SK-N-SH (cell line): ENCODE measurements at regions not wholly inside any gene's neighbourhood (a gene's known extent, or its start where the extent isn't known, plus 50 kb on each side); places are given as distances from the start of the nearest gene placed in this dataset.

Experiments
- CTCF ChIA-PET: fragments of 300-600, 350-600 bp; formaldehyde crosslinking; extraction: SDS; loops from one replicate; lab custom pipeline; 2021; lab: Yijun Ruan, JAX
- POLR2A ChIA-PET: fragments of 350-600 bp; sonication (Branson Sonifier 250); formaldehyde crosslinking; extraction: SDS; loops from one replicate; lab custom pipeline; 2020; ENCODE audit warnings: antibody characterized with exemption, inconsistent platforms; lab: Yijun Ruan, JAX
- DNase-seq: peaks from one replicate; pipeline ENCODE4 v3.0.0; 2012
- H2AFZ ChIP-seq: fragments of 200-600 bp; sonication (generic); 2 replicates; pipeline ENCODE4 v1.8.1; 2016; ENCODE audit warnings: antibody characterized with exemption, mild to moderate bottlenecking, low read depth
- H3F3A ChIP-seq: fragments of 200-600 bp; sonication (generic); replicated peaks from 2 replicates; pipeline ENCODE3; 2016; ENCODE audit warnings: antibody characterized with exemption, mild to moderate bottlenecking; ENCODE audit not compliant: insufficient read depth
- H3K27ac ChIP-seq, 2 experiments: fragments of 200-500 bp in 1 of 2; fragments of 200-600 bp in 1 of 2; sonication (Bioruptor generic) in 1 of 2; sonication (generic), shearing (Covaris generic) in 1 of 2; 2 replicates each; pipeline versions ENCODE4 v1.5.1 to v1.6.1; 2014 to 2016; ENCODE audit warnings: low read depth in 2 of 2, inconsistent platforms in 1 of 2, low read length in 1 of 2, mild to moderate bottlenecking in 1 of 2, mixed read lengths in 1 of 2
- H3K27me3 ChIP-seq: fragments of 200-600 bp; sonication (generic), shearing (Covaris generic); 2 replicates; pipeline ENCODE4 v1.6.1; 2016; ENCODE audit warnings: mixed run types; ENCODE audit not compliant: insufficient read depth
- H3K36me3 ChIP-seq, 2 experiments: fragments of 200-500 bp in 1 of 2; fragments of 200-600 bp in 1 of 2; sonication (Bioruptor generic) in 1 of 2; sonication (generic) in 1 of 2; replicated peaks in 1 of 2; 2 replicates each; pipeline versions ENCODE3 to v1.5.1; 2014 to 2016; ENCODE audit warnings: low read length in 1 of 2, mild to moderate bottlenecking in 1 of 2; ENCODE audit not compliant: insufficient read depth in 2 of 2, control insufficient read depth in 1 of 2
- H3K4me1 ChIP-seq, 2 experiments: fragments of 200-500 bp in 1 of 2; fragments of 200-600 bp in 1 of 2; sonication (Bioruptor generic) in 1 of 2; sonication (generic), shearing (Covaris generic) in 1 of 2; 2 replicates each; pipeline versions ENCODE4 v1.5.1 to v1.6.1; 2014 to 2016; ENCODE audit warnings: low read depth in 1 of 2, low read length in 1 of 2, mixed run types in 1 of 2; ENCODE audit not compliant: insufficient read depth in 2 of 2, control insufficient read depth in 1 of 2
- H3K4me2 ChIP-seq: fragments of 200-600 bp; sonication (generic), shearing (Covaris generic); 2 replicates; pipeline ENCODE4 v1.6.1; 2017; ENCODE audit warnings: mixed run types
- H3K4me3 ChIP-seq, 2 experiments: fragments of 200-500 bp in 1 of 2; fragments of 200-600 bp in 1 of 2; sonication (Bioruptor generic) in 1 of 2; sonication (generic), shearing (Covaris generic) in 1 of 2; 2 replicates each; pipeline versions ENCODE4 v1.5.1 to v1.8.1; 2014 to 2016; ENCODE audit warnings: low read depth in 2 of 2, inconsistent platforms in 1 of 2, low read length in 1 of 2, mild to moderate bottlenecking in 1 of 2, mixed read lengths in 1 of 2, moderate library complexity in 1 of 2
- H3K79me2 ChIP-seq: fragments of 200-600 bp; sonication (generic); 2 replicates; pipeline ENCODE4 v1.8.1; 2017; ENCODE audit warnings: mild to moderate bottlenecking; ENCODE audit not compliant: insufficient read depth
- H3K9ac ChIP-seq: fragments of 200-600 bp; sonication (generic); 2 replicates; pipeline ENCODE4 v1.6.1; 2017; ENCODE audit warnings: mixed run types
- H3K9me2 ChIP-seq: fragments of 200-600 bp; sonication (generic); 2 replicates; pipeline ENCODE4 v1.6.1; 2017; ENCODE audit warnings: mixed run types
- H3K9me3 ChIP-seq: fragments of 200-600 bp; sonication (generic); 2 replicates; pipeline ENCODE4 v1.6.1; 2017; ENCODE audit warnings: mixed run types, mild to moderate bottlenecking, moderate library complexity
- H4K20me1 ChIP-seq: fragments of 200-600 bp; sonication (generic); 2 replicates; pipeline ENCODE4 v1.6.1; 2017; ENCODE audit warnings: mild to moderate bottlenecking, mixed run types; ENCODE audit not compliant: insufficient read depth
- CHD2 ChIP-seq: fragments of 150-350 bp; IDR thresholded peaks from 2 replicates; pipeline ENCODE4 v1.6.1; 2018; ENCODE audit warnings: low read length; ENCODE audit not compliant: partially characterized antibody
- FOXM1 ChIP-seq: IDR thresholded peaks from 2 replicates; pipeline ENCODE4 v1.4.0; 2012; ENCODE audit warnings: low read depth, mild to moderate bottlenecking
- MEF2A ChIP-seq: IDR thresholded peaks from 2 replicates; pipeline ENCODE4 v1.4.0; 2012; ENCODE audit warnings: low read depth, borderline replicate concordance
- MXI1 ChIP-seq: IDR thresholded peaks from 2 replicates; pipeline ENCODE4 v1.6.1; 2012; ENCODE audit warnings: mild to moderate bottlenecking, low read depth, low read length, improper control_type of control experiment
- NRF1 ChIP-seq: IDR thresholded peaks from 2 replicates; pipeline ENCODE4 v1.6.1; 2012; ENCODE audit warnings: low read depth, mild to moderate bottlenecking, low read length
- POLR2AphosphoS5 ChIP-seq: IDR thresholded peaks from 2 replicates; pipeline ENCODE4 v1.6.1; 2012; ENCODE audit warnings: low read depth, low read length
- RAD21 ChIP-seq: IDR thresholded peaks from 2 replicates; pipeline ENCODE4 v1.6.1; 2012; ENCODE audit warnings: mild to moderate bottlenecking, low read length
- RCOR1 ChIP-seq: fragments of 150-350 bp; IDR thresholded peaks from 2 replicates; pipeline ENCODE4 v1.6.1; 2017; ENCODE audit warnings: antibody characterized with exemption, low read length
- TAF1 ChIP-seq: IDR thresholded peaks from 2 replicates; pipeline ENCODE4 v1.6.1; 2012; ENCODE audit warnings: low read depth, mild to moderate bottlenecking, low read length, moderate library complexity, borderline replicate concordance
- TCF12 ChIP-seq: IDR thresholded peaks from 2 replicates; pipeline ENCODE4 v1.4.0; 2012
- TEAD4 ChIP-seq: IDR thresholded peaks from 2 replicates; pipeline ENCODE4 v1.4.0; 2012; ENCODE audit warnings: mild to moderate bottlenecking, borderline replicate concordance; ENCODE audit not compliant: insufficient read depth
- YY1 ChIP-seq: IDR thresholded peaks from 2 replicates; pipeline ENCODE4 v1.4.0; 2012; ENCODE audit warnings: low read depth, mild to moderate bottlenecking
- WGBS: methylation state at CpG from one replicate; pipeline ENCODE4 v1.1.6; 2017; ENCODE audit warnings: low lambda C conversion rate; 5-methylcytosine and 5-hydroxymethylcytosine counted together
- TF ChIP-seq, protein P1 (sequence below): IDR thresholded peaks from 2 replicates; pipeline ENCODE4 v1.6.1; 2012; ENCODE audit warnings: mild to moderate bottlenecking, low read depth, low read length, moderate library complexity

DNA sequence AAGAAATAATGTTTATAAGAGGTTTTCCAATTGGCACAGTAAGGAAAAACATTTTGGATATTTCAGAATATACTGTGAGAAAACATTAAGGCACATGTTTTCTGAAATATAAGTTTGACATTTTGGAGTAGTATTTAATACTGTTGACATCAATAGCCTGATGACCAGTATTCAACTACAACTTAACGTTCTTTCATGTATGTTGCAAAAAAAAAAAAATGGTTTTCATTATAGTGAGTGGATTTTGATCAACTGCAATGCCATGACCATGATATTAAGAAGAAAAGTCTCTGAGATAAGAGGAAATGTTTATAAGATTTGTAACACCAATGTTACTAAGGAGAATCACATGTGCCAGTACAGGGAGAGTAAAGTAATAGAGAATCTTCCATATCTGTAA lies 252.8 kb upstream of the RORA start:
- Histone ChIP-seq H3K79me2 (no peaks in the 10 kb centered on the region), H3K9me3 (no peaks in the 10 kb centered on the region), H3K4me2 (no peak overlapping the region), H3K4me3 (no peak overlapping the region), H3K9me2 (no peaks in the 10 kb centered on the region), H2AFZ (no peak overlapping the region), H3F3A (no peaks in the 10 kb centered on the region), H3K27ac (no peak overlapping the region), H3K9ac (no peak overlapping the region), H4K20me1 (no peaks in the 10 kb centered on the region), H3K4me1 (no peaks in the 10 kb centered on the region), H3K27me3 (no peaks in the 10 kb centered on the region), H3K36me3 (no peaks in the 10 kb centered on the region)
- CTCF ChIA-PET: interaction anchor here (1.5 kb wide), 1 partner anchor 9 kb away, joined by 3 read pairs; no protein-coding TSS in a partner anchor
- POLR2A ChIA-PET: no interaction called here
- TF ChIP-seq TCF12: no peak
- no peak for TF ChIP-seq RAD21
- no peak for TF ChIP-seq TEAD4
- TF ChIP-seq YY1: no peak
- DNase-seq: no peak
- 48% methylated on average over 1 of the region's 1 CpG for WGBS

DNA sequence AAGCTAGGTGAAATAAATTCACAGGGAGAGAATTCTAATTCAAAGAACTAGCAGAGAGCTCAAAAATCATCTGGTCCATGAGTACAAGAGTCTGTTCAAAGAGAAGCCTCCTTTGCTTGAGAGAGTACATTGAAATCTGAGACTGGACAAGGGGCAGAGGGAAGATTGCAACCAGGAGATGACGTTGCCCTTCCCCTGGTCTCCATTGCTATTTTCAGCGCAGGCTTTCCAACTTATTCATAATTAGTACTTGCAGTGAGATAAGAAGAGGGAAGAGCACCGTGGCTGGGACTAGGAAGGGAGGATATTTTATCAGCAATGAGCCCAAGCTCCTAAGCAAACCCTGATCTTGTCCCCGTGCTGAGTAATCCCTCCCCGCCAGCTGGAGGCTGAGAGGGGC lies 251.8 kb upstream of the RORA start:
- Histone ChIP-seq H3K9ac (no peak overlapping the region), H3F3A (no peaks in the 10 kb centered on the region), H3K27ac (no peak overlapping the region), H3K4me3 (no peak overlapping the region), H3K4me2 (no peak overlapping the region), H3K27me3 (no peaks in the 10 kb centered on the region), H3K9me2 (no peaks in the 10 kb centered on the region), H4K20me1 (no peaks in the 10 kb centered on the region), H3K4me1 (no peaks in the 10 kb centered on the region), H3K36me3 (no peaks in the 10 kb centered on the region), H3K9me3 (no peaks in the 10 kb centered on the region), H2AFZ (no peak overlapping the region), H3K79me2 (no peaks in the 10 kb centered on the region)
- ChIA-PET CTCF (interaction anchor here (1.1 to 1.5 kb wide), 2 partner anchors 10 to 139 kb away, joined by 3 read pairs; no protein-coding TSS in a partner anchor), POLR2A (no interaction called here)
- 59% methylated on average over 5 of the region's 5 CpGs for WGBS
- DNase-seq: no peak
- TF ChIP-seq RCOR1: no peak
- TF ChIP-seq TAF1: no peak
- TF ChIP-seq, protein P1, sequence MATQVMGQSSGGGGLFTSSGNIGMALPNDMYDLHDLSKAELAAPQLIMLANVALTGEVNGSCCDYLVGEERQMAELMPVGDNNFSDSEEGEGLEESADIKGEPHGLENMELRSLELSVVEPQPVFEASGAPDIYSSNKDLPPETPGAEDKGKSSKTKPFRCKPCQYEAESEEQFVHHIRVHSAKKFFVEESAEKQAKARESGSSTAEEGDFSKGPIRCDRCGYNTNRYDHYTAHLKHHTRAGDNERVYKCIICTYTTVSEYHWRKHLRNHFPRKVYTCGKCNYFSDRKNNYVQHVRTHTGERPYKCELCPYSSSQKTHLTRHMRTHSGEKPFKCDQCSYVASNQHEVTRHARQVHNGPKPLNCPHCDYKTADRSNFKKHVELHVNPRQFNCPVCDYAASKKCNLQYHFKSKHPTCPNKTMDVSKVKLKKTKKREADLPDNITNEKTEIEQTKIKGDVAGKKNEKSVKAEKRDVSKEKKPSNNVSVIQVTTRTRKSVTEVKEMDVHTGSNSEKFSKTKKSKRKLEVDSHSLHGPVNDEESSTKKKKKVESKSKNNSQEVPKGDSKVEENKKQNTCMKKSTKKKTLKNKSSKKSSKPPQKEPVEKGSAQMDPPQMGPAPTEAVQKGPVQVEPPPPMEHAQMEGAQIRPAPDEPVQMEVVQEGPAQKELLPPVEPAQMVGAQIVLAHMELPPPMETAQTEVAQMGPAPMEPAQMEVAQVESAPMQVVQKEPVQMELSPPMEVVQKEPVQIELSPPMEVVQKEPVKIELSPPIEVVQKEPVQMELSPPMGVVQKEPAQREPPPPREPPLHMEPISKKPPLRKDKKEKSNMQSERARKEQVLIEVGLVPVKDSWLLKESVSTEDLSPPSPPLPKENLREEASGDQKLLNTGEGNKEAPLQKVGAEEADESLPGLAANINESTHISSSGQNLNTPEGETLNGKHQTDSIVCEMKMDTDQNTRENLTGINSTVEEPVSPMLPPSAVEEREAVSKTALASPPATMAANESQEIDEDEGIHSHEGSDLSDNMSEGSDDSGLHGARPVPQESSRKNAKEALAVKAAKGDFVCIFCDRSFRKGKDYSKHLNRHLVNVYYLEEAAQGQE: no peak
- no peak for TF ChIP-seq TCF12
- no peak for TF ChIP-seq NRF1
- no peak for TF ChIP-seq FOXM1
- TF ChIP-seq POLR2AphosphoS5: no peak
- TF ChIP-seq MXI1: no peak
- TF ChIP-seq CHD2: no peak
- no peak for TF ChIP-seq MEF2A
